ENCODE measurements at regions not wholly inside any gene's neighbourhood (a gene's known extent, or its start where the extent isn't known, plus 50 kb on each side); places are given as distances from the start of the nearest gene placed in this dataset.

DNA sequence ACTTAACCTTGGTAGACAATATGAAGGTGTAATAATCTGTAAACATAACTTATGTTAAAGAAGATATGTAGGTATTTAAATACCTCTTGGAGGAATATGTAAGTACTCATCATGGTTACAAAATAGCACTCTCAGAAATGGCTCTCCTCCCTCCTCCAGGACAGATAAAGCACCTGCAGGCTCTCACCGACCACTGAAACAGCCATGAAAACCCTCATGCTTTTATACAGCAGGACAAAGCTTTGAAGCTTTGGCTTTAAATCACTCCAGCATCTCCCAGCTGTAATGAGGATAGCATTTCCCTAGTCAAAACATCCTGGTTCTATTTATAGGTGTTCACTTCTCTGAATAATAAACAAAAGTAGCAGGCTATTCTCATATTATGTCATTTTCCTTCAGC lies 69.1 kb upstream of the PMFBP1 start:
- TF ChIP-seq, protein P1, sequence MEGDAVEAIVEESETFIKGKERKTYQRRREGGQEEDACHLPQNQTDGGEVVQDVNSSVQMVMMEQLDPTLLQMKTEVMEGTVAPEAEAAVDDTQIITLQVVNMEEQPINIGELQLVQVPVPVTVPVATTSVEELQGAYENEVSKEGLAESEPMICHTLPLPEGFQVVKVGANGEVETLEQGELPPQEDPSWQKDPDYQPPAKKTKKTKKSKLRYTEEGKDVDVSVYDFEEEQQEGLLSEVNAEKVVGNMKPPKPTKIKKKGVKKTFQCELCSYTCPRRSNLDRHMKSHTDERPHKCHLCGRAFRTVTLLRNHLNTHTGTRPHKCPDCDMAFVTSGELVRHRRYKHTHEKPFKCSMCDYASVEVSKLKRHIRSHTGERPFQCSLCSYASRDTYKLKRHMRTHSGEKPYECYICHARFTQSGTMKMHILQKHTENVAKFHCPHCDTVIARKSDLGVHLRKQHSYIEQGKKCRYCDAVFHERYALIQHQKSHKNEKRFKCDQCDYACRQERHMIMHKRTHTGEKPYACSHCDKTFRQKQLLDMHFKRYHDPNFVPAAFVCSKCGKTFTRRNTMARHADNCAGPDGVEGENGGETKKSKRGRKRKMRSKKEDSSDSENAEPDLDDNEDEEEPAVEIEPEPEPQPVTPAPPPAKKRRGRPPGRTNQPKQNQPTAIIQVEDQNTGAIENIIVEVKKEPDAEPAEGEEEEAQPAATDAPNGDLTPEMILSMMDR (IDR thresholded peaks at IDR 0.05), result no peak
- no peak for TF ChIP-seq EP300 (IDR thresholded peaks at IDR 0.05)
- TF ChIP-seq POLR2A (IDR thresholded peaks at IDR 0.05; ENCODE audit: low read depth), result no peak
- no peak for TF ChIP-seq POLR2AphosphoS5 (IDR thresholded peaks at IDR 0.05)

Data from esophagus muscularis mucosa (tissue), 4 donors.